Fibroblast of upper back skin (primary cell): ENCODE measurements at regions not wholly inside any gene's neighbourhood (a gene's known extent, or its start where the extent isn't known, plus 50 kb on each side); places are given as distances from the start of the nearest gene placed in this dataset.
"Not testable (repeated sequence)": the region's sequence is repeated elsewhere in the genome, so short reads cannot be mapped to it uniquely, and the experiment has no call there.

Experiments used
- DNase-seq: peaks from one replicate; pipeline ENCODE4 v3.0.0-alpha.2; 2013

DNA sequence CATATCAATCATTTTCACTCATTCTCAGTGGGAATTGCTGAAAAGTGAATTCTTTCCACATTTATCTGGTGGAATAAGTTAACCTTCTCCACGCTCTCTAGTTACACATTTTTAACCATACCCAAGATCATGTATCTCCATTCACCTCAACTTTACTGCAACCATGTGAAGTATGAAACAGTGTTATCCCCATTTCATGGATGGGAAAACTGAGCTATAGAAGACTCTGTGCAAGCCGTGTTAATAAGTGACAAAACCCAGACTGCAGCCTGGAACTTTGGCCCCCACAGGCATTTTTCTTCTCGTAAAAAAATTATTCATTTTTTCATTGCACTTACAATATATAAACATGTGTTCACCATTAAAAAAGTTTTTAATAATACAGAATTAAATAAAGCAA is 82.4 kb upstream of the CCND2 start:
- no peak for DNase-seq

DNA sequence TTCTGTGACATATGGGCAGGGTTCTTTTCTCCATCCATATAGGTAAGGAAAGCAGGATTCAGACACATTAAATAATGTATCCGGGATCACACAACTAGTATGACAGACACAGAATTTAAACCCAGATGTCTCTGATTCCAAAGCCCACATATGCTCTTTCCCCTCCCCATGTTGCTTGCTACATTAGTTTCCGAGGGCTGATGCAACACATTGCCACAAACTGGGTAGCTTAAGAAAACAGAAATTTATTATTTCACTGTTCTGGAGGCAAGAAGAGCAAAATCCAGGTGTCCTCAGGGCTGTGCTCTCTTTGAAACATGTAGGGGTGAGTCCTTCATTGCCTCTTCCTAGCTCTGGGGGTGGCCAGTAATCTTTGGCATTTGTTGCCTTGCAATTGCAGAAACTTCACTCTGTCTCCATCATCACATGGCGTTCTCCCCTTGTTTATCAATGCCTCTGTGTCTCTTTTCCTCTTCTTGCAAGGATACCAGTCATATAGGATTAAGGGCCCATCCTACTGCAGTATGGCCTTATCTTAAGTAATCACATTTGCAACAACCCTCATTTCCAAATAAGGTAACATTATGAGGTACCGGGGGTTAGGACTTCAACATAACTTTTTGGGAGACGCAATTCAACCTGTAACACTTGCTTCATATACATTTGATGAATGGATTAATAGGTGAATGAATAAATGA is 83.0 kb upstream of the CCND2 start:
- peak; percentile 46 for DNase-seq

DNA sequence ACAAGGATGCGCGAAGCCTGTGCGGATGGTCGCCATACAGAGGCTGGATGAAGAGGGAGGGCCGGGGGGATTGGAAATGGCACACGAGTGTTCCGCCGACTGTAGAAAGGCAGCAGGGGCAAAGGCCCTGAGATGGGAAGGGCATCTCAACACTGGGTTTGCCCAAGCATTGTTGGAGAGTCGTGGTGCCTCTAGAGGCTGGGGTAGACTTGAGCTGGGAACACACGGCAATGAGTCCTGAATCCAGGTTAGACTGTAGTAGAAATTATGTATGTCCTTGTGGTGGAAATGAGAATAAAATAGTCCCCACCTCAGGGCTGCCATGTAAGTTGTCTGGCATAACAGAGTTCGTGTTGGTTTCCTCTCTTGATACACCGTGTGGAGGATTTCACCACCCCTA is 83.8 kb upstream of the CCND2 start:
- DNase-seq, result no peak

DNA sequence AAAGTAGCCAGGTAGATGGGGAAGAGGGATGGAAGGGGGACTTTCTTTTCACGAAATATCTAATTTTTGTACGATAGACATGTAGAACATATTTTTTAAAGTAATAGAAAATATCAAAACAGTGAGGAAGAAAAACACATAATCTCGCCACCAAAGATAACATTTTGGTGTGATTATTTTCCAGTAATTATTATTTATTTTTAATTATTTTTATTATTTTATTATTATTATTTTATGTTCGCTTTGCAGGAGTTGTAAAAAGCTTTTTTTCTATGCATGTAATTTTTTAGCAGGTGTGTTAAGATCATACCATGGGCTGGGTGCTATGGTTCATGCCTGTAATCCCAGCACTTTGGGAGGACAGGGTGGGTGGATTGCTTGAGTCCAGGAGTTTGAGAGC is 85.6 kb upstream of the CCND2 start:
- no peak for DNase-seq

DNA sequence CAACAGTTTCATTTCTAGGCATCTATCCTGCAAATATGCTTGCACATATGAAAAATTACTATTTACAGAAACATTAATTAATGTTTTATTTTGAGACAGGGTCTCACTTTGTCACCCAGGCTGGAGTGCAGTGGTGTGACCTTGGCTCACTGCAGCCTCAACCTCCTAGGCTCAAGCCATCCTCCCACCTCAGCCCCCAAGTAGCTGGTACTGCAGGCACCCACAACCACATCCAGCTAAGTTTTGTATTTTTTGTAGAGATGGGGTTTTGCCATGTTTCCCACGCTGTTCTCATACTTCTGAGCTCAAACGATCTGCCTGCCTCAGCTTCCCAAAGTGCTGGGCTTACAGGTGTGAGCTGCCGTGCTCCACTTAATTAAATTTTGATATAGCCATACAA is 86.2 kb upstream of the CCND2 start:
- DNase-seq, result not testable (repeated sequence)

DNA sequence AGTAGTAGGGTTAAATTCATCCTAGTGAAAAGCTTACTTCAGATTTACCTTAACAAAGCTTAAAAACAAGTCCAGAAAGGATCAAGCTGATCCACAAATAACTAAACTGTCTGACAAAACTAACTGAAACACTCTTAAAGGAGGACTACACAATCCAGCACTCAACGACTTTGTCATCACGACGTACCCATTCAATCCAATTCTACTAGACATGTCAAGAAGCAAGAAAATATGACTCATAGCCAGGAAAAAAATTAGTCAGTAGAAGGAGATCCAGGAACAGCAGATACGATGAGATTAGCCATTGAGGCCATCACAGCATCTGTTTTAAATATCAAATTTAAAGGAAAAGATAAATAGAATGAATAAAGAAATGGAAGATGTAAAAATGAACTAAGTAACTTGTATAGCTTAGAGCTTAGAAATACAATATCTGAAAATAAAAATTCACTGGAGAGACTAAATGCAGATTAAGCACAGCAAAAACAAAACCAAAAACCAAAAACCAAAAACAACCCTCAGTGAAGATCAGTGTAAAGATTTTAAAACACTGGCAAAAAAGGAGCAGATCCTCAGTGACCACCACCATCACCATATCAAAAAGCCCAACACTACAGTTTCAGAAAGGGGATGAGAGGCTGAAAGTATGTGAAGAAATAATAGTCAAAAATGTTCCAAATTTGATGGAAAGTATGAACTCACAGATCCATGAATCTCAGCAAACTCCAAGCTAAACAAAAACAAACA is 95.0 kb upstream of the CCND2 start:
- no peak for DNase-seq

DNA sequence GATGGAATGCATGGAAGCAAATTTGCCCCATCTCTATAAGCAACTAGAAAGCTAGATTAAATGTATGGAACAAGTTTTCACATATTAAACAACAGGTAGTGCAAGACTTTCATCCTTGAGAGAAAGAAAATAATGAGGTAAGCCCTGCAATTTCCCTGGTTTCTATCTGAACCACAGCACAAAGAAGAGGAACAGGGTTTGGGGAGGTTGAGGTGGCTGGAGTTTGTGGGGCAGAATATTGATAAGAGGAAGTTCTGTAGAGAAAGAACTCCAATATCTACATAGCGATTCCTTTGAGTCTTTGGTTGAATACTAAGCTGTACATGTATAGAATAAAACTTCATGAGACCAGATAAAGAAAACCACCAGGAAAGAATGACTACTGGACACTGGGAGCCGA is 96.3 kb upstream of the CCND2 start:
- no peak for DNase-seq

DNA sequence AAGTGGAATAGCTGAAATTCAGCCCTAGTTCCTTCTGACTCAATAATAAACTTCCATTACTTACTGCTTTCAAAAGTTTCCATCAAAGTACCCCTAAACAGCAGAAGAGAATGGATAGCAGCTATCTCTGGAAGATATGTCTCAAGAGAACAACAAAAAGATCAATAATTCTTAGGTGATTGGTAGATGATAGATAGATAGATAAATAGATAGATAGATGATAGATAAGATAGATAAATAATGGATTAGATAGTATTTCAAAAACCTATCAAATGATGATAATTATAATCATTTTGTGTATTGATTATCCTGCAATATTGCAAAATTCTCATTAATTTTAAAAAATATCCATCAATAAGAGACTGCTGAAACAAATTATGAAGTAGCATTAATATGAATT is 97.4 kb upstream of the CCND2 start:
- no peak for DNase-seq

DNA sequence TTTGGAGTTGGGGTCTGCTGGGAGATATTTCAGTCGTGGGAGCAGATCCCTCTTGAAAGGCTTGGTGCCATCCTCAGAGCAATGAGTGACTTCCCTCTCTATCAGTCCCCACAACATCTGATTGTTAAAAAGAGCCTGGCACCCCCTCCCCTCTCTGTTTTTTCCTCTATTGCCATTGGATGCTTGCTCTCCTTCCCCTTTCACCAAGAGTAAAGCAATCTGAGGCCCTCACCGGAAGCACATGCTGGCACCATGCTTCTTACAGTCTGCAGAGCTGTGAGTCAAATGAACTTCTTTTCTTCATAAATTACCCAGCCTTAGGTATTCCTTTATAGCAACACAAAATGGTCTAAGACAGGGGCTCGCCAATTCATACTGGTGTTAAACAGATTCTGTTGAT is 99.1 kb upstream of the CCND2 start:
- DNase-seq, result no peak

DNA sequence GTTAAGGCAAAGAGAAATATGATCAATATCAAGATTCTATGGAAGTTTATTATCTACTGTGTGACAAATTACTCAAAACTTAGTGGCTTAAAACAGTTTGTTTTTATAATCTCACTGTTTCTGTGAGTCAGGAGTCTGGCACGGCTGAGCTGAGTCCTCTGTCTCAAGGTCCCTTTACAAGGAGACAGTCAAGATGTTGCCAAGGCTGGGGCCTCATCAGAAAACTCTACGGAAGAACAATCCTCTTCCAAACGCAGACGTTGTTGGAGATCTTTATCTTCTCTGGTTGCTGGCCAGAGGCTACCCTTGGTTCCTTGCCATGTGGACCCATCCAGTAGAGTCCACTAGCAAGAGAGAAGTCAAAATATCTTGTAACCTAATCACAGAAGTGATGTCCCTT is 100.6 kb upstream of the CCND2 start:
- DNase-seq, result no peak

DNA sequence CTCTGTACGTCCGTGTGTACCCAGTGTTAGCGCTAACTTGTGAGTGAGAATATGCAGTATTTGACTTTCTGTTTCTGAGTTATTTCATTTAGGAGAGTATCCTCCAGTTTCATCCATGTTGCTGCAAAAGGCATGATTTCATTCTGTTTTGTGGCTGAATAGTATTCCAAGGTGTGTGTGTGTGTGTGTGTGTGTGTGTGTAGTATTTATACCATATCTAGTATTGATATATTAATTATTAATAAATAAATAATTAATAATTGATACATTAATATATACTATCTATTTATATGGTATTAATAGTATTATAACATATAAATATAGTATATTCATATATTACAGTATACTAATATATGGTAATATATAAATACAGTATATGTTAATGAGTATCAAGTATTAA is 101.8 kb upstream of the CCND2 start:
- DNase-seq, result no peak

DNA sequence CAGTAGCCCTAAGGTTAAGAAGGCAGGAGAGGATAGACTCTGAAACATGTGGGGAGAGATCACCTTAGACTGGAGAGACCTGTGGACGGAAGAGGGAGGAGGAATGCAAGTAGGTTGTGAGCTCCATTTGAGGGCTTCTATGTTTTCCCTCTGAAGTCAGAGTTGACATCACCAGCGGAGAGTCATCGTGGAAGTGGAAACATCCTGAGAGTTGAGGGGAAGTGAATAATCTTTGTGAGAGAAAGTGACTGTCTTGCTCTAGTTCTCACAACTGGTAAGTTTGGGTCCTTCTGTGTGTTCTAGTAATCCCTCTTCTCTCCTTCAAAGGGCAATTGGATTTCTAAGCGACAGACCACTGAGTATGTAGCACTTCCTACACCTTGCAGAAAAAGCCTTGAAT is 103.6 kb upstream of the CCND2 start:
- no peak for DNase-seq

DNA sequence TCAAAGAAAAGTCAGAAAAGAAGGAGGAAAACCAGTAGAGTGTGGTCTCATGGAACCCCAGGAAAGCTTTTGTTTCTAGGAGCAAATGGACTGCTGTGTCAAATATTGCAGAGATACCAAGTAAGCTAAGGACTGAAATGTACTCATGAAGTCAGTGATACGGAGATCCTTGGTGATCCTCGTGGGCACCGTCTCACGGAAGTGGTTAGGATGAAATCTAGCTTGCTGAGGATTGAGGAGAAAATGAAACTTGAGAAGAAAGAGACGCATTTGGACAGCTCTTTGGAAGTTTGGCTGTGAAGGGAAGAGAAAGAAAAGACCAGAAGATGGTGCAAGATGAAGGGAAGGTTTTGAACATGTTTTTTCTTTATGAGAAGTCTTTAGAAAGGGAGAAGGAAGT is 104.0 kb upstream of the CCND2 start:
- DNase-seq, result no peak

DNA sequence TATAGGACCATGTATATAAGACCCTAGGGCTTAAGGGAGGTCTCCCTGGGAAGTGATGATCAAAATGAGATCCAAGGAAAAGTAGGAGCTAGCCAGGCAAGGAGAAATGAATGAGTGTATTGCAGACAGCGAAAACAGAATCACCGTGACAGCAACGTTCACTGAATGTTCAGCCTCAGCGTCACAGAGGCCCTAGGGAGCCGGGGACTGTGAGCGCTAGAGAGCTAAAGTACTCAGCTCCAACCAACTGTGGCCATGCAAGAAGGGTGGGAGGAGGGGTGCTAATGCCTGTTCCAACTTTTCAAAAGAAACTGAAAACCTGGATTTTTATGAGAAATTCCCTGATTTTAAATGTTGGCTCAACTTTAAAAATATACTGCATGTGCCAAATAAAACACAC is 105.5 kb upstream of the CCND2 start:
- no peak for DNase-seq

DNA sequence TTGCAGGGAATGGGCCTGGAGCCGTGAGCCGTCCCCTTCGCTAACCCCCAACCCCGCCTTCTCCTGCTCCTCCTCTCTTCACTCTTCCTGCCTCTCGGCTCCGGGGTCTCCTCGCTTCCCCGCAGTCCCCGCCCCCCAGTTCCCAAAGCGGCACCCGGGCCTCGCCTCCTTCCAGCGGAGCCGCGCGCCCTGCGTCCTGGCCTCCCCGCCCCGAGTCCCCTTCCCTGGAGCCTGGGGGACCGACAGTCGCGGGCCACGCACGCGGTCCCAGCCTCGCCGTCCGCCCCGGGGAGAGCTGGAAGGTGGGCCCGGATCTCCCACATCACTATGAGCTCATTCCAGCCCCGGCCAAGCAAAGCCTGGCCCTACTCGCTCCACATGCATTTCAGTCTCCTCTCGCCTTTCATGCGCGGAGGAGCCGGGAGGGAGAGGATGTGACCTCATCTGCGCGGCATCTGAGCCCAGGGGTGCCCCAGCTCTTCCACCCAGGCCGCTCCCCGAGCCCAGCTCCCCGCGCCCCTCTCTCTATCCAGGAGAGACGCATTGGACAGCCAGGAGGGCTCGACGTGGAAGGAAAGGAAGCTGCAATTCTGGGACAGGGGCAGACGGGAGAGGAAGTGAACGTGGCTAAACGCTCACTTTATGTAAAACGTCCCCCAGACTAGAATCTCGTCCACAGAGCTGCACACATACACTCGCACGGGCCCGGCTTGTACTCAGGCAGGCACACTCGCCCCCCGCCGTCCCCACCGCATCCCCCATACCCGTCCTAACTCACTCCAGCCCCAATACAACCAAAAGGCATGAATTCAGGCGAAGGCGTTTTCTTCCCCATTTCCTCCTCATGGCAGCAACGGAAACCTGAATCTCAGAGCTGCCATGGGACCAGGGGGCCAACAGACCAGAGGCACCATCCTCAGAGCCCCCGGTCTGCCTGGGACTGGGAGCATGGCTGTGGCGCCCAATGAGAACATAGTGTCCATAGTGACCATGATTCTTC is 108.7 kb upstream of the CCND2 start:
- peak; percentile 89 for DNase-seq

DNA sequence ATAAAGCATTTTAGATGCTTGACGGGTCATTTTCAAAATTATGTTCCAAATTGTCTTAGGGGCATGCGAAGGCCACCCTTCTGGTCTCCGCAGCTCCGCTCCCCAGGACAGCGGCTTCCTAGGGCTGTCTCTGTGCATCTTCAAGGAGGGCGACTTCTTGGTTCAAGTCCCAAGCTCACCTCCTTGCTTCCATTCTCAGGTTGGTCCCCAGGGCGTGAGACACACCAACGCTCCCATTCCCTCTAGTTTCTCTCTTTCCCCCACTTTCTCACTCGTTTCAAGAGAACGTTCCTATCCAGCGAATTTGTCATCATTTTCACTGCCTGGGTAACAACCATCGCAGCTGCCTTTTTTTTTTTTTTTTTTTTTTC is 109.4 kb upstream of the CCND2 start:
- no peak for DNase-seq

DNA sequence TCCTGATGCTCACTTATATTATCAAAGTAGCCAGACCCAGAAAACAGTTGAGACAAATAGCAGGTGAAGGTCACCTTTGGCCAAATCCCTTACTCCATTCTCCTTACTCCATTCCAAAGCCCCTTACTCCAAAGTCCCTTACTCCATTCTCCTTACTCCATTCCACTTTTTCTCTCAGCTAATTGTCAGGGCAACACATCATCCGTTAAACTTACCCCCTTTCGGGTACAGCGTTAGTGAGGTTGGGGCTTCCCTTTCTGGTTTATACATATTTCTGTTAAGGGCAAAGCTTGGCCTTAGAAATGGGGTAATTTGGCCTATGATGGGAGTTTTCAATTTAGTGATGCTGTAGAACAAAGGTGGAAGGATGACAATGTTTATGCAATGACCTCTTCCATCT is 111.8 kb upstream of the CCND2 start:
- no peak for DNase-seq

DNA sequence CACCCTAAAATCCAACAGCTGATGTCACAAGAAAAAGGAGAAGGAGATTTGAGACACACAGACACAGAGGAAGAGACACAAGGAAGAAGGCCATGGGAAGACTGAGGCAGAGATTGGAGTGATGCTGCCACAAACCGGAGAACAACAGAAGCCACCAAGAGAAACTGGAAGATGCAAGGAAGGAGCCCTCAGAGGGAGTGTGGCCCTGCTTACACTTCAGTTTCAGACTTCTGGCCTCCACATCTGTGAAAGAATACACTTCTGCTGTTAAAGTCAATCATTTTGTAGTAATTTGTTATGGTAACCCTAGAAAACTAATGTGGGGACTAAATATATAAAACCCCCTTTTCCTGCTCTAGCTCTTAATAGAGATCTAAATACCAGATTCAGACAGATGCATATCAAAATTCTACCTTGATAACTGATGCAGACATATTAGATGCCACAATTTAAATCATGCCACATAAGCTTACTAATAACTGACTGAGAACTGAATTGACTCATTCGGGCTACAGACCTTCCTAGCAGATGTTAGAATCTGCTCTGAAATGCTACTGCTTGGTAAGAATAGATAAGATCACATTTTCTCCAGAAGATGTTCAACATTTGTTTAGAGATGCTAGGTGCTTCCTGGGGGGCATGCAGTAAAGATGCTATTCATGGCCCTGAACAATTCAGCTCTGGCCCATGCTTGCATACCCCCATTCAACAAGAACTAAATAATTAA is 113.1 kb upstream of the CCND2 start:
- no peak for DNase-seq

DNA sequence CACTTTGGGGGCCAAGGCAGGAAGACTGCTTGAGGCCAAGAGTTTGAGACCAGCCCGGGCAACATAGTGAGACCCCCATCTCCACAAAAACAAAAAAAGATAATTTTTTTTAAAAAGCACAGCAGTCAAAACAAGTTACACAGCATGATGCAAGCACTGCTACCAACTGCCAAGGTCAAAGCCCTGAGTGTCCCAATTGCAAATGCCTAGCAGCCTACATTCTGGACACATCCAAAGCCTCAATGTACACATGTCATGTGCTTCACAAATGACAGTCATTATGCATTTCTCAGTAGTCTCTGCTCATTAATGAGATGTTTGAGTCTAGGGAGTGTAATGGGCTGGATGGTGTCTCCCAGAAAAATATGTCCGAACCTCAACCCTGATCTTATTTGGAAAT is 113.7 kb upstream of the CCND2 start:
- no peak for DNase-seq

DNA sequence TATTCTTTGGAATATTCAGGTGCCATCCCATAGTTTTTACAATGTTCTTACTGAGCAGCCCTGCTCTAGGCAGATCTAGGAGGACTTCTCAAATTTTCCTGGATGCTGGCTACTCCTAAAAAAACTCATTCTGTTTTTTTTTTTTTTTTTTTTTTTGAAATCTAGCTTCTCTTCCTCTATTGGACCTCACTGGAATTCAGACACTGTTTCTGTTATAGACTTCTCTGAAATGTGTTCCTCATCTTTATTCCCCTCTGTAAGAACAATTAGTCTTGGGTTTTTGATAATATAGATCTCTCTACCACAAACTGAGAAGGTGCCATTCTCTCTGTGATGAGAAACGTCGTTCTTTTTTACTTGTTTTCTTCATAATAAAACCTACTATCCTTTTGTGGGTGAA is 115.3 kb upstream of the CCND2 start:
- no peak for DNase-seq

DNA sequence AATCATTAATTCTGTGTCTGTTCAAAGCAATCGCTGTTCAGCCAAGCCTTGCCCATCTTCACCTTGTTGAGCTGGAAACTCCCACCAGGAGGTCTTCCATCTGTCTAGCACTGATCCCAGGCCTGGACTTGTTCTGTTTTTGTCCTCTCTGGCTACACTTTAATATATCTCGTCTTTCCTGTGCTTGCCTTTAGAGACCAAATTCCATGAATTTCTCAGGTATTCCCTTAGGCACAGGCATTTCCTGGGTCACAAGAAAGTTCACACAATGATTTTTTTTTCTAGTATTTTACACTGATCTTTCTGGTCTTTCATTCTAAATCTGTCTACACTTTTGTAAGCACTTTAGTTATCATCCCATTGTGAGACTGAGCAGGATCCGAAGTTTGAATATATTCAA is 116.4 kb upstream of the CCND2 start:
- DNase-seq, result no peak

DNA sequence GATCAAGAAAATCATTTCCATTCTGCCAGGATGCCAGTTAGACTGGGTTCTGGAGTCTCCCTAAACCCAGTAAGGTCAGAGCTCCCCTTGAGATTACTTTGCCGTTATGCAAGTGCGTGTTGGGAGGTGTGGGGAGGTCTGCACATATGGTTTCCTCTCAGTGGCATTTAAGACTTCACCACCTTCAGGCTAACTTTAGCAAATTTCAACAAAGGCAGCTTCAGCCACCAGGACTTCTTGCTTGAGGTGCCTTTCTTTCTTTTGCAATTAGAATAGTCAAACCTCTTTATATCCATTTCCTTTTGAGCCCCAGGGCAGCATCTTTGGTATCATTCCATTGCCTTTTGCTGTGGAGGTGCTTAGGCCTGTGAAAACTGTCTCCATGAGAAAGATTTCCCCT is 117.2 kb upstream of the CCND2 start:
- no peak for DNase-seq

DNA sequence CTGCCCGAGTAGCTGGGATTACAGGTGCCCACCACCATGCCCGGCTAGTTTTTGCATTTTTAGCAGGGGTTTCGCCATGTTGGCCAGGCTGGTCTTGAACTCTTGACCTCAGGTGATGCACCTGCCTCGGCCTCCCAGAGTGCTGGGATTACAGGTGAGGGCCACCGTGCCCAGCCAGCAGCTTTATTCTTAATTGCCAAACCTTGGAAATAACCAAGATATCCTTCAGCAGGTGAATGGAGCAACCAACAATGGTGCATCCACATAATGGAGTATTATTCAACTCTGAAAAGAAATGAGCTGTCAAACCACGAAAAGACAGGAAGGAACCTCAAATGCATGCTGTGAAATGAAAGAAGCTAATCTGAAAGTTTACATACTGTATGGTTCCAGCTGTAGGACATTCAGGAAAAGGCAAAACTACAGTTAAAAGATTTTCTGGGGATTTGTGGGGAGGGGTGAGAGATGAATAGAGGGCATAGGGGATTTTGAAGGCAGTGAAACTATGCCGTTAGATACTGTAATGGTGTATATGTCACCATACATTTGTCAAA is 118.8 kb upstream of the CCND2 start:
- DNase-seq, result no peak
